Upper lobe of left lung (tissue), 4 donors: ENCODE measurements at regions not wholly inside any gene's neighbourhood (a gene's known extent, or its start where the extent isn't known, plus 50 kb on each side); places are given as distances from the start of the nearest gene placed in this dataset.

ENCODE experiments used
- CTCF ChIP-seq, 6 experiments: fragments of 450-650 bp in 4 of 6; fragments of 200-600 bp in 2 of 6; sonication (generic) in 2 of 6; IDR thresholded peaks; one replicate each; pipeline ENCODE4 v1.5.1; 2016 to 2019; ENCODE audit warnings: antibody characterized with exemption in 6 of 6
- POLR2A ChIP-seq, 4 donors: fragments of 450-650 bp; IDR thresholded peaks; one replicate each; pipeline ENCODE4 v1.5.1; 2016 to 2017; ENCODE audit warnings: antibody characterized with exemption in 4 of 4, mild to moderate bottlenecking in 2 of 4

DNA sequence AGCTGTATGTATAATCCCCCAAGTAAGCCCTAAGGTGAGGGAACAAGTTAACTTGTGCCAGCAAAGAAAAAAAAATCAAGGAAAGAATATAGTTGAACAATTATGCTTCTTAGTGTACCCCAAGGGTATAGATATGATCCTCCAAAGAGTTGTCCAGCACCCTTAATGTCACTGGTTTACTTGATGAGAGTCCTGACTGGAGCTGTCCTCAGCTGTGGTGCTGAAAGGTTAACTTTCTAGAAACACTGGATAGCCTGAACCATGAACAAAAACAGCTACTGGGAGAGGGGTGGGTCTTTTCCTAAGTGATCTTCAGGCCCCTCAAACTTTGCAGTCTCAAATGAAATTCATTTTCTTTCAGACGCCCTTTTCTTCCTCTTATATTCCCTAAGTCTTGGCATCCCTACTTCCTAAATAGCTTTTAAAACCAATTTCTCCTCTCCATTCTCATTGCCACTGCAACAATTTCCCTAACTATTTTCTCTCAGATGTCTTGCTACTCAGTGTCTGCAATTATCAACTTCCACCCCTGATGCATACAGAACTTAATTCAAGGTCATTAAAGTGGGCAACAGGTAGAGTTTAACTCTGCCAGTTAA is 83.5 kb upstream of the PROKR2 start:
- no peak for TF ChIP-seq CTCF (IDR thresholded peaks at IDR 0.05)
- TF ChIP-seq POLR2A (IDR thresholded peaks at IDR 0.05), result no peak
